GM18951 (cell line): ENCODE measurements at regions not wholly inside any gene's neighbourhood (a gene's known extent, or its start where the extent isn't known, plus 50 kb on each side); places are given as distances from the start of the nearest gene placed in this dataset.
"Not testable (repeated sequence)": the region's sequence is repeated elsewhere in the genome, so short reads cannot be mapped to it uniquely, and the experiment has no call there.

Experiments used
- POLR2A ChIP-seq: IDR thresholded peaks from 4 replicates; pipeline ENCODE4 v1.6.1; 2011; ENCODE audit warnings: mild to moderate bottlenecking; ENCODE audit not compliant: insufficient read length, insufficient read depth; ENCODE audit errors: extremely low read depth
- in situ Hi-C: fragments of 300-500 bp; cut with MboI; formaldehyde crosslinking; loops from one replicate; pipeline ENCODE4 v1.12.0; 2022; ENCODE audit warnings: low sequenced_read_pairs, mixed read lengths, inconsistent platforms; ENCODE audit not compliant: unreplicated experiment

DNA sequence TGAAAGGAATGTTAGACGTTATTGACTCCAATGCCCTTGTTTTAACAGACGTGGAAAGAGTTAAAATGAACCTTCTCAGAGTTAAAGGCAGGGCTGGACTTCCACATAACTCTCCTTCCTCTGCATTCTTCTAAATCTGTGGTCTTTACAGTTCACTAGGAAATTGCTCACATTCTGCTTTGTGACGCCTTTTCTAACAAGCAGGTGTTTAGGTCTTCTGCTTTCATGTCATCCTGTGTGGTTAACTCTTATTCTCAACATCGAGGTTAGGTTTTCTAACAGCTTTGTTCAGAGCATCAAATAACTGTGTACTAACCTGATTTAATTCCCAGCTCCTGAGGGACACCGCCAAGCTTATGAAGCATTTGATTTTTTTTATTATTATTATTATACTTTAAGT, 81.3 kb upstream of the NT5E start:
- in situ Hi-C loops, result no loop called here

DNA sequence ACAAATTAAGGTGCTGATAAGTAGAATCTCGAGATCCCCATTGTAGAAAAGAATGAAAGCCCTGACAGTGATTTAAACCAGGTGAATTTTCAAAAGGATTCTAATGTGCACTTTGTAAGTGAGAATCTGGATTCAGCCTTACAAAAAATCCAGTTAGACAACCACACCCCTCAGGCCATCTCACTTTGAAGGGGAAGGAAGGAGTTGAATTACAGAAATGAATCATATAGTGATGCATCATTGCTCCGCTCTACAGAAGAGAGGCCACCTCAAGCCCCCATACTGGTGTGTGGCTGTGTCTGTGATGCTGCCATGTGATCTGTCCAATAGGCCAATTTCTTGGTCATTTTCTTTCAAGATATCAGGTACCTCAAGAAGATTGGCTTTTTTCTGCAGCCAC, 85.5 kb upstream of the NT5E start:
- in situ Hi-C loops, result loop anchor here (5.0 kb wide), 1 partner anchor 43 kb away; no protein-coding TSS in a partner anchor
- TF ChIP-seq POLR2A, result no peak

More for the DNA sequence above, 81.3 kb upstream of the NT5E start:
- no peak for TF ChIP-seq POLR2A

DNA sequence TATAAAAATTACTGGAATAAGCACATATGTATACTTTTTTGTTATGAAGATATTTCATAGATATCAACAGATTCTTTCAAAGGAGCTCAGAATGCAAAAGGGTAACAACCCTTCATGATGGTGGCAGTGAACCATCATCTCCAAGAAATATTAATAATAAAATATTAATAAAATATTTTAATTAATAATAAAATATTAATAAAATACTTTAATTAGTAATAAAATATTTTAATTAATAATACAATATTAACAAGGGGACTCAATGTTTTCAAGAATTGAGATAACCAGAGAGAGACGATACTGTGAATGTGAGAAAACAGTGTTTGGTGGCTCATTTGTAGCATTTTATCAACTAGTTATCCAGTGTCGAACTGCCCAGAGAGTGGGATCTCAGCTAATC, 86.0 kb upstream of the NT5E start:
- TF ChIP-seq POLR2A, result no peak
- in situ Hi-C loops, result loop anchor here (5.0 kb wide), 1 partner anchor 43 kb away; no protein-coding TSS in a partner anchor

DNA sequence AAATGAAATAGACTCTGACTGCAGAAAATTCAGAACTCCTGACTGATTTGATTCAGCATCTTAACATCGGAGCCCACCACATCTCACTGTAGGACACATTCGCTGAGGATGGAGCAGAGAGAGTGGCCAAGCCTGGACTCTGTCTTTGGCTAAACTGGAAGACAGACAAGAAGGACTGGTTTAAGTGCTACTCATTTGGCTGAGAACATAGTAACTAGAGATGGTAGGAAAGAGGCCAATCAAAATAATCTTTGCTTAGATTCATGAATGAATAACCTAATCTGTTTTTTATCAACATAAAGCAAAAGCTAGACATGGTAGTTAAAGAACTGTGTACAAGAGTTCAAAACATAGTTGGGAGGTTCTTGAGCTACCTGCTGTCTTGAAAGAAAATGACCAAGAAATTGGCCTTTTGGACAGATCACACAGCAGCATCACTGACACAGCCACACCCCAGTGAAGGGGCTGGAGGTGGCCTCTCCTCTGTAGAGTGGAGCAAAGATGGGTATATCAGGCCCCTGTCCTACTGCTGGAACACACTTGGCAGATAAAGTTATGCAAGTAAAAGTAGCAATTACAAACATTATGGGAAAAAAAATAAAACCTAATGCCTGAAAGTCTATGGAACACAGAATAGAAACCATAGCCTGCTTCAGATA, 87.1 kb upstream of the NT5E start:
- in situ Hi-C loops, result loop anchor here (5.0 kb wide), 1 partner anchor 45 kb away; no protein-coding TSS in a partner anchor
- TF ChIP-seq POLR2A, result no peak

DNA sequence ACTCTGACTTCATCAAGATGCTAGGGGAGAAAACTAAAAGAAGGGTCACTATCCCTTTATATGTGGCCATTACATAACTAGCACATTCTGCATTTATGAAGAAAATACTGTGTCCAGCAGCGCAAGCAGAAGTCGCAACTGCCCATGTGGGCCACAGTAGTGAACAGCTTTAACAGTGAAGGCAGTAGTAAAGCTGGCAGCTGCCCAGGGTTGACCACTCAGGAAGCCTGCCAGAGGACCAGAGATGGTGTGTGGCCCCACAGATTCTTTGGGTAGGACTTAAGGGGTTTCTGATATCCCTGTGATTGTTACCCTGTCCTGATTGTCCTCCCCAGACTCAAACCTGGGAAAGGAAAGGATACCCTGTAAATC, 88.3 kb upstream of the NT5E start:
- in situ Hi-C loops, result loop anchor here (5.0 kb wide), 1 partner anchor 46 kb away; no protein-coding TSS in a partner anchor

DNA sequence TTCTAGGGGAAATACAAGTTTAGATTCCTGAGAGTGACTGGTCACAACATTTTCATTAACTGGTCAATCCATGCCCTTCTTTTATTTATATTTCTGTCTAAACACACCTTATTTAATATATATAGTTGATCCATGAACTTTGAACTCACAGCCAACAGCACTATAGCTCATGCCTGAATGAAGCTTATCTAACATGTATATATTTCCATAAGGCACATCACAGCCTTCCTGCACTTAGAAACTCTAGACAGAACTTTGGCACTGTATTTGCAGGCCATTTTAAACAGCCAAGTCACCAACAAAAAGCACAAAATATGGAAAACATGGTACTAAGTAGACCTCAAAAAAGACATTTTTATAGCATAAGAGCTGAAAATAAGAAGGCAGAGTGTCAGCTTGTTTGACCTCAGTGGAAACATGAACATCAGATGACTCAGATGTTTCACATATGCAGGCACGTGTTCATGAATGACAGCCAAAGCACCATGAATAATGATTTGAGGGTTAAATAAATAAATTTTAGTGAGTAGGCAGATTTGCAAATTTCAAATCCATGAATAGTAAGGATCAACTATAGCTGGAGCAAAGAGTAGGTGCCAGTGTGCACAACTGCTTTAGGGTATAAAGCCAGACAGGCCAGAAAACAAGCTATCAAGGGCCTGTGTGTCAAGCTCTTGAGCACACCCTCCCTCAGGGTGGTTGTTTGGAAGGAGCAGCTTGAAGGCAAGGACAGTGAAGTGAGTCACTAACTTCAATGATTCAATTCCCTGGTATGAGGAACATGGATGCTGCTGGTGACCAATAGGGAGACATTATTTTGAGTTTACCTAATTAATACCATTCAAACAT, 88.9 kb upstream of the NT5E start:
- in situ Hi-C loops, result loop anchor here (5.0 kb wide), 1 partner anchor 46 kb away; no protein-coding TSS in a partner anchor
- TF ChIP-seq POLR2A, result no peak

More for the DNA sequence above, 88.3 kb upstream of the NT5E start:
- TF ChIP-seq POLR2A, result no peak

DNA sequence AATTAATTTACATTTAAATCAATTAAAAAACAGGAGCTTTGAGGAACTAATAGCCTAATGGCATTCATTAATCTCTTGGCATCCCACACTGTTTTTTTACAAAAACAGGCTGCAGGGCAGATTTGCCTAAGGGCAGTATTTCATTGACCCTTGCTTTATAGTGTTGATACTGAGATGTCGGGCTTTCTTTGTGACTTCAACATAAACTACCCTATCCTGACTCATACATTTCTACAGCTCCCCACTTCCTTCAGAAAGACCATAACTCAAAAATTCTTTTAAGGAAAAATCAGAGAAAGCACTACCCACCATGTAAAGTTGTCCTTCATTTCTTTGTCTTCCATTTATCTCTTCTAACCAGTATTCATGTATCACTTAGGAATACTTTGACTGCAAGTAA, 92.2 kb upstream of the NT5E start:
- in situ Hi-C loops, result no loop called here
- TF ChIP-seq POLR2A, result no peak

DNA sequence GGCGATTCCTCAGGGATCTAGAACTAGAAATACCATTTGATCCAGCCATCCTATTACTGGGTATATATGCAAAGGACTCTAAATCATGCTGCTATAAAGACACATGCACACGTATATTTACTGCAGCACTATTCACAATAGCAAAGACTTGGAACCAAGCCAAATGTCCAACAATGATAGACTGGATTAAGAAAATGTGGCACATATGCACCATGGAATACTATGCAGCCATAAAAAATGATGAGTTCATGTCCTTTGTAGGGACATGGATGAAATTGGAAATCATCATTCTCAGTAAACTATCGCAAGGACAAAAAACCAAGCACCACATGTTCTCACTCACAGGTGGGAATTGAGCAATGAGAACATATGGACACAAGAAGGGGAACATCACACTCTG, 93.1 kb upstream of the NT5E start:
- in situ Hi-C loops, result not testable (repeated sequence)

DNA sequence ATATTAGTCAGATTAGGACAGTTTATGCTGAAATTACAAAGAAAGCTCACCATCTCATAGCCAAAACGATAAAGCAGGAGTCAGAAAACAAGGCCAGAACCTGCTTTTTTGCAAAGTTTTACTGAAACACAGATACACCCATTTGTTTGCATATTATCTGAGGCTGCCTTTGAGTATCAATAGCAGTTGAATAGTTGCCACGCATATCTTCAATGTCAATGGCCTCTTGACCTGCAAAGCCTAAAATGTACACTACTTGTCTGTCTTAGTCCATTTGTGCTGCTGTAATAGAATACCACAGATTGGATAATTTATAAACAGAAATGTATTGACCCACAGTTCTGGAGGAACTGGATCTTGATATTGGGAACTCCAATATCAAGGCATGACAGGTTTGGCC, 94.1 kb upstream of the NT5E start:
- in situ Hi-C loops, result no loop called here

DNA sequence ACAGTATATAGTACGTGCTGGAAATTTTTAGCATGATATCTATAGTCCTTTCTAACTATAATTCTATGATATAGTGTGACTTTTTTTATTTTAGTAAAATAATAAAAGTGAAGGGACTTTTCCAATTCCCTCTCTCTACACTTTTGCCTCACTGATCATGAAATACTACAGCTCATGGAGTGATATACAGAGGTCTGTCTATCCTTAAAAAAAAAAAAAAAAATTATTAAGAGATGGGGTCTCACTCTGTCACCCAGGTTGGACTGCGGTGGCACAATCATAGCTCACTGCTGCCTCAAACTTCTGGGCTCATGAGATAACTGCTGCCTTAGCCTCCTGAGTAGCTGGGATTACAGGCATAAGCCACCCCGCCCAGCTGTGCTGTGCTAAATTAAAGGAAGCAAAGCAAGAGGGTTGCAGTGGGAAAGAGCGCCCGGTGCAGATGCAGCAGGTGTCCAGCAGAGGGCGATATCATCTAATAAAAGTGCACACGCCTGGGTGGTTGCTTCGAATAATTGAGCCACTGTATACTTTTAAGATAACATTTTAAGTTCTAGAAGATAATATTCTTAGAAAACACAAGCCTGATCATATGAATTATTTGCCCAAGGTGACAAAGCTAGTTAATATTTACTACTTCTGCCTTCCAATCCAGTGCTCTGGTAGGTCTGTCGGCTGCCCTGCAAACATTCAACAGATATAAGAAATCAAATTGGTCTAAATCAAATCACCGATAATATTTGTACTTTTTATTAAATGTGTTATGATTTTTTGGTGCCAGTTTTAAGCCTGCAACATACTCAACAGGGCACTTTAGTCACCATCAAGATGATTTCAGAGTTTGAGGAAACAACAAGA, 94.9 kb upstream of the NT5E start:
- TF ChIP-seq POLR2A, result no peak
- in situ Hi-C loops, result loop anchor here (5.0 kb wide), 1 partner anchor 132 kb away; no protein-coding TSS in a partner anchor

More for the DNA sequence above, 94.1 kb upstream of the NT5E start:
- no peak for TF ChIP-seq POLR2A

DNA sequence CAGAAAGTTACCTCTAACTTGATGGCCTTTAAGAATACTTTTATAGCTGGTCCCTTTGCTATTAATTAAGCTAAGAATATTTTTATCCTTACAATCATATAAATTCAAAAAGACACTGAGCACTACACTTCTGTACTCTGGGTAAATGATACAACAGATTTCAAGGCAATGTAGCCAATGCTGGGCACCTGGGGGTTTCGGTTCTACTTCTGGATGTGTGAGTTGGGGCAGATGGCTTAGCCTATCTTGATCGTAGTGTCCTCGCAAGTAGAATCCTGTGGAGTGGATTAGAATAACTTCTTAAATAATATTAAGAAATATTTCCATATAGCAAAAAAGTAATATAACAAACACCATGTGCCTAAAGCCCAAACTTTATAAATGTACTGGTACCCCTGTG, 96.9 kb upstream of the NT5E start:
- in situ Hi-C loops, result loop anchor here (5.0 kb wide), 1 partner anchor 134 kb away; no protein-coding TSS in a partner anchor
- no peak for TF ChIP-seq POLR2A

DNA sequence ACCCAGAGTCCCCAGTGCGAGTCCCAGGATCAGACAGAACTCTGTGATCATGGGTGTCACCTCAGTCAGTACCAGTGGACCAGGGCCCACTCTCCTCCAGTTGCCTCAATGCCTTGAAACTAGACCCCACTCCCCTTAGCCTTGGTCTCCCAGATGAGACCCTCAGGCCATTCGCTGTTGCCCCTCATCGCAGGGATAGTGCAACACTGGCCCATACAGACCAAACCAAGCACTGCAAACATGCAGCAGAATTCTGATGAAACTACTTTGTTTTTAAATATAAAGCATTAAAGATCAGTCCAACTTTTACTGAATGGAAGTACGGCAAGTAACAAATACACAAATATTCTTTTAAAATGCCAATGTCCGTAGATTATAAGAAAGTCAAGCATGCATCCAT, 101.2 kb upstream of the NT5E start:
- no peak for TF ChIP-seq POLR2A
- in situ Hi-C loops, result no loop called here

DNA sequence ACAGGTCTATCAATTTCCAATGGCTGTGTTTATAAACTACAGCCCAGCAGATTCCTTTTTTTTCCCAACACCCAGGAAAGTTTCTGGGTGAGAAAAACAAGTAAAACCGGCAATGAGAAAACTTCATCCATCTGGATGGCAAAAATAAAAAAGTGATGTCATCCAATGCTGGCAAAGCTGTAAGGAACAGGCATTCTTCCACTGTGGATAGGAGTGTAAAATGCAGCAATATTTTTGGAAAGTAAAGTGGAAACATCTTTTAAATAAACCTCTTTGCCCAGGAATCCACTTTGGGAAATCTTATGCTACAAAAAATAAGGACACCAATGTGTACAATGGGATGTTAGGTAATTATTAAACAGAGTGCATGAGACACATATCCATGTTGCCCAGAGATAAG, 102.1 kb upstream of the NT5E start:
- TF ChIP-seq POLR2A, result no peak
- in situ Hi-C loops, result no loop called here
